A204.1 (cell line): ENCODE measurements at regions not wholly inside any gene's neighbourhood (a gene's known extent, or its start where the extent isn't known, plus 50 kb on each side); places are given as distances from the start of the nearest gene placed in this dataset.
"Not testable (repeated sequence)": the region's sequence is repeated elsewhere in the genome, so short reads cannot be mapped to it uniquely, and the experiment has no call there.

Experiments used
- FAIRE-seq: peaks from 2 replicates; lab custom pipeline; 2012; peaks lifted over from hg19 to GRCh38; lab: Jason Lieb, UNC

GRCh38 chr13:64680739-64681138, 2549.4 kb downstream of the PCDH9 start:
- FAIRE-seq = no peak

GRCh38 chr13:64675255-64675892, 2554.8 kb downstream of the PCDH9 start:
- no peak for FAIRE-seq

GRCh38 chr13:64674126-64674525, 2556.0 kb downstream of the PCDH9 start:
- no peak for FAIRE-seq

- no peak for FAIRE-seq
Observed at GRCh38 chr13:64672751-64673150, 2557.4 kb downstream of the PCDH9 start.

- no peak for FAIRE-seq
Observed at GRCh38 chr13:64662887-64663593, 2567.1 kb downstream of the PCDH9 start.

- no peak for FAIRE-seq
Observed at GRCh38 chr13:64648293-64648692, 2581.8 kb downstream of the PCDH9 start.

- no peak for FAIRE-seq
Observed at GRCh38 chr13:64643066-64643465, 2587.1 kb downstream of the PCDH9 start.

- FAIRE-seq = no peak
Observed at GRCh38 chr13:64640002-64640401, 2590.1 kb downstream of the PCDH9 start.

- no peak for FAIRE-seq
Observed at GRCh38 chr13:64639206-64639605, 2590.9 kb downstream of the PCDH9 start.

- FAIRE-seq = no peak
Observed at GRCh38 chr13:64633948-64634347, 2596.2 kb downstream of the PCDH9 start.

GRCh38 chr13:64627654-64628053, 2602.5 kb downstream of the PCDH9 start:
- FAIRE-seq = no peak

GRCh38 chr13:64626105-64626504, 2604.0 kb downstream of the PCDH9 start:
- no peak for FAIRE-seq

GRCh38 chr13:64617231-64617630, 2612.9 kb downstream of the PCDH9 start:
- no peak for FAIRE-seq

GRCh38 chr13:64591971-64592370, 2638.2 kb downstream of the PCDH9 start:
- FAIRE-seq = no peak

GRCh38 chr13:64579331-64579730, 2650.8 kb downstream of the PCDH9 start:
- no peak for FAIRE-seq

GRCh38 chr13:64568748-64569147, 2661.4 kb downstream of the PCDH9 start:
- FAIRE-seq = no peak

GRCh38 chr13:64558031-64558430, 2672.1 kb downstream of the PCDH9 start:
- not testable (repeated sequence) for FAIRE-seq

- no peak for FAIRE-seq
Observed at GRCh38 chr13:64556376-64556775, 2673.8 kb downstream of the PCDH9 start.

- peak; percentile 6 for FAIRE-seq
Observed at GRCh38 chr13:64553411-64554129, 2676.6 kb downstream of the PCDH9 start.

- FAIRE-seq = no peak
Observed at GRCh38 chr13:64551755-64552154, 2678.4 kb downstream of the PCDH9 start.

GRCh38 chr13:64546371-64546770, 2683.8 kb downstream of the PCDH9 start:
- FAIRE-seq = no peak

GRCh38 chr13:64540976-64541375, 2689.2 kb downstream of the PCDH9 start:
- no peak for FAIRE-seq

GRCh38 chr13:64540468-64540867, 2689.7 kb downstream of the PCDH9 start:
- peak; percentile 16 for FAIRE-seq
